ENCODE measurements at regions not wholly inside any gene's neighbourhood (a gene's known extent, or its start where the extent isn't known, plus 50 kb on each side); places are given as distances from the start of the nearest gene placed in this dataset.

GRCh38 chr9:115359017-115359780, 241.2 kb upstream of the TNC start:
- H3K4me1 ChIP-seq = no peaks in the 10 kb centered on the region
- ATAC-seq (no peak), DNase-seq (no peak)
- no peak overlapping the region for H3K4me3 ChIP-seq
- intact Hi-C loops (cut with DNase I) = no loop called here
- H3K27ac ChIP-seq = no peak overlapping the region
- H3K36me3 ChIP-seq = no peaks in the 10 kb centered on the region
- H3K9me3 ChIP-seq = no peaks in the 10 kb centered on the region
- no peak for TF ChIP-seq CTCF (IDR thresholded peaks at IDR 0.05)
- 50 to 62% (median 56%) methylated on average over 5 of the region's 5 CpGs for WGBS, 4 donors
- no peaks in the 10 kb centered on the region for H3K27me3 ChIP-seq

- no peak for DNase-seq
- TF ChIP-seq POLR2A (IDR thresholded peaks at IDR 0.05) = no peak
- no peak for TF ChIP-seq CTCF (IDR thresholded peaks at IDR 0.05)
- Histone ChIP-seq H3K9me3 (no peaks in the 10 kb centered on the region), H3K4me1 (no peaks in the 10 kb centered on the region), H3K36me3 (no peaks in the 10 kb centered on the region), H3K4me3 (no peak overlapping the region), H3K27me3 (no peaks in the 10 kb centered on the region), H3K27ac (no peak overlapping the region)
- intact Hi-C loops (cut with DNase I) = no loop called here
- 87 to 91% (median 91%) methylated on average over 5 of the region's 5 CpGs for WGBS, 4 donors
- ATAC-seq = no peak
These were observed 242.2 kb upstream of the TNC start for GRCh38 chr9:115360122-115360521.

- intact Hi-C loops (cut with DNase I) = no loop called here
- Histone ChIP-seq H3K4me3 (no peak overlapping the region), H3K27ac (no peak overlapping the region), H3K27me3 (no peaks in the 10 kb centered on the region), H3K9me3 (no peaks in the 10 kb centered on the region), H3K4me1 (no peaks in the 10 kb centered on the region), H3K36me3 (no peaks in the 10 kb centered on the region)
- WGBS, 4 donors = 46 to 48% (median 47%) methylated on average over 2 of the region's 2 CpGs
- ATAC-seq (no peak), DNase-seq (no peak)
- no peak for TF ChIP-seq CTCF (IDR thresholded peaks at IDR 0.05)
- TF ChIP-seq POLR2A (IDR thresholded peaks at IDR 0.05) = no peak
These were observed 244.1 kb upstream of the TNC start for GRCh38 chr9:115362101-115362500.

- intact Hi-C loops (cut with DNase I) = no loop called here
- H3K27ac ChIP-seq = no peak overlapping the region
- ATAC-seq (no peak), DNase-seq (no peak)
- TF ChIP-seq CTCF (IDR thresholded peaks at IDR 0.05) = no peak
- TF ChIP-seq POLR2A (IDR thresholded peaks at IDR 0.05) = no peak
- no peaks in the 10 kb centered on the region for H3K4me1 ChIP-seq
- no peak overlapping the region for H3K4me3 ChIP-seq
- no peaks in the 10 kb centered on the region for H3K9me3 ChIP-seq
- H3K36me3 ChIP-seq = no peaks in the 10 kb centered on the region
- WGBS, 4 donors = 76 to 94% (median 86%) methylated on average over 2 of the region's 2 CpGs
- no peaks in the 10 kb centered on the region for H3K27me3 ChIP-seq
These were observed 244.7 kb upstream of the TNC start for GRCh38 chr9:115362640-115363039.
